Kidney (tissue), 13 donors: ENCODE measurements at regions not wholly inside any gene's neighbourhood (a gene's known extent, or its start where the extent isn't known, plus 50 kb on each side); places are given as distances from the start of the nearest gene placed in this dataset.

Experiments used
- DNase-seq, 5 donors: peaks; one replicate each; pipeline ENCODE4 v3.0.0-alpha.2; 2013 to 2020
- FAIRE-seq: peaks from 2 replicates; lab custom pipeline; 2012; peaks lifted over from hg19 to GRCh38; lab: Jason Lieb, UNC
- H3K27ac ChIP-seq, 2 donors: one replicate each; pipeline ENCODE4 v1.7.0; 2013; ENCODE audit warnings: low read depth in 2 of 2, low read length in 2 of 2, inconsistent platforms in 1 of 2
- H3K27me3 ChIP-seq: one replicate; pipeline ENCODE4 v1.7.1; 2013; ENCODE audit warnings: low read length, inconsistent platforms; ENCODE audit not compliant: control insufficient read depth, insufficient read depth
- H3K36me3 ChIP-seq, 3 donors: one replicate each; pipeline versions ENCODE4 v1.7.0 to v1.7.1; 2013; ENCODE audit warnings: low read length in 3 of 3, control low read depth in 1 of 3, inconsistent platforms in 1 of 3; ENCODE audit not compliant: insufficient read depth in 3 of 3, control insufficient read depth in 2 of 3
- H3K4me1 ChIP-seq, 3 donors: one replicate each; pipeline versions ENCODE4 v1.7.0 to v1.7.1; 2013; ENCODE audit warnings: low read length in 3 of 3, inconsistent platforms in 1 of 3, low read depth in 1 of 3; ENCODE audit not compliant: control insufficient read depth in 2 of 3, insufficient read depth in 2 of 3
- H3K4me3 ChIP-seq, 3 donors: one replicate each; pipeline versions ENCODE4 v1.7.0 to v1.8.1; 2013; ENCODE audit warnings: low read length in 3 of 3, control low read depth in 1 of 3, inconsistent platforms in 1 of 3
- H3K9ac ChIP-seq, 3 donors: one replicate each; pipeline versions ENCODE4 v1.7.0 to v1.7.1; 2013; ENCODE audit warnings: low read length in 3 of 3, control low read depth in 1 of 3, inconsistent platforms in 1 of 3
- H3K9me3 ChIP-seq, 3 donors: one replicate each; pipeline versions ENCODE4 v1.7.0 to v1.7.1; 2013; ENCODE audit warnings: low read length in 3 of 3, control low read depth in 1 of 3, inconsistent platforms in 1 of 3; ENCODE audit not compliant: control insufficient read depth in 2 of 3, insufficient read depth in 1 of 3
- intact Hi-C: fragments of 100-400 bp; cut with DNase I; formaldehyde crosslinking; loops from one replicate; pipeline ENCODE4 v1.11.1; 2022
- TF ChIP-seq, protein P1 (sequence below): IDR thresholded peaks from 3 replicates; pipeline ENCODE4 v1.5.1; 2012; ENCODE audit warnings: mild to moderate bottlenecking, moderate library complexity, borderline replicate concordance; ENCODE audit not compliant: insufficient read depth; ENCODE audit errors: extremely low read depth
- donor health status: control.
- donor health status: control.
- donor health status: control.
- donor health status: control.
- donor health status: control.
- donor health status: DM: yes; HTN: yes; CAD: no.
- donor health status: Normal renal cell carcinoma (clear cell type).

DNA sequence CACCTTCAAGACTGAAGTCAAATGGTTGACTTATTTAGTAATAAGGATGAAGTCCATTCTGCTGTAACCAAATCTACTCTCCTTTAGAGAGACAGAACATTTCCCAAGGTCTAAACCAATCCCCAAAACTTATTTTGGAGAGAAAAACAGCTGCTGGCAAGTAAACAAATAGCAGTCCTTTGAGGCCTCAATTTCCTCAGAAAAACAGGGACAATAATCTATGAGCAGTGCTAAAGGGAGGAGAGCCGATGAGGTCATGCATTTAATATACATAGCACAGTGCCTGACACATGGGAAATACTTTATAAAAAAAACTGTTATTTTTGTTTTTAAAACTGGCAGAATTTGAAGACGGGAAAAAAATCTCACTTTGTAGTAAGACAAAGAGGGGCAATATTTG is 526.0 kb downstream of the EPM2A start:
- intact Hi-C loops = no loop called here
- peak in 2 of 5 donors; percentile 38 to 59 for DNase-seq
- FAIRE-seq = no peak

DNA sequence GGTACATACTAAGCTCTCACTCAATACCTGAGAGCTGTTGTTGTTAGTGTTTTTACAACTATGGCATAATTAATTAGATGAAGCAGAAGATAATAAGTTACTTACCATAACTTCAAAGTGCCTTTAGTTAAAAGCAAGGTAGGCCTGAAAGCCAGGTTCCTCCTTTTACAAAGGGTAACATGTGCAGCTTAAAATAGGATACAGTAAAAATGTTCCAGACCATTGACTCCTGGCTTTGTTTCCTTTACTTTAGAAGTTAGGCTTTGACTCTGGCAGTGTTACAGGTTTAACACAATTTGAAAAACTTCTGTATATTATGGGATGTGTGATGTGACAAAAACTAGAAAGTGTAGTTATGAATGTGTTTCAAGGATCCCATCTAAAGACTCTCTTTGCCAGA is 522.5 kb downstream of the EPM2A start:
- no peak overlapping the region for H3K9ac ChIP-seq
- intact Hi-C loops = no loop called here
- H3K9me3 ChIP-seq = no peaks in the 10 kb centered on the region
- peaks cover 0 to 15% (median 5%) of the 10 kb centered on the region in 3 donors for H3K4me1 ChIP-seq
- no peak overlapping the region for H3K4me3 ChIP-seq
- H3K27ac ChIP-seq = no peak overlapping the region
- TF ChIP-seq, protein P1, sequence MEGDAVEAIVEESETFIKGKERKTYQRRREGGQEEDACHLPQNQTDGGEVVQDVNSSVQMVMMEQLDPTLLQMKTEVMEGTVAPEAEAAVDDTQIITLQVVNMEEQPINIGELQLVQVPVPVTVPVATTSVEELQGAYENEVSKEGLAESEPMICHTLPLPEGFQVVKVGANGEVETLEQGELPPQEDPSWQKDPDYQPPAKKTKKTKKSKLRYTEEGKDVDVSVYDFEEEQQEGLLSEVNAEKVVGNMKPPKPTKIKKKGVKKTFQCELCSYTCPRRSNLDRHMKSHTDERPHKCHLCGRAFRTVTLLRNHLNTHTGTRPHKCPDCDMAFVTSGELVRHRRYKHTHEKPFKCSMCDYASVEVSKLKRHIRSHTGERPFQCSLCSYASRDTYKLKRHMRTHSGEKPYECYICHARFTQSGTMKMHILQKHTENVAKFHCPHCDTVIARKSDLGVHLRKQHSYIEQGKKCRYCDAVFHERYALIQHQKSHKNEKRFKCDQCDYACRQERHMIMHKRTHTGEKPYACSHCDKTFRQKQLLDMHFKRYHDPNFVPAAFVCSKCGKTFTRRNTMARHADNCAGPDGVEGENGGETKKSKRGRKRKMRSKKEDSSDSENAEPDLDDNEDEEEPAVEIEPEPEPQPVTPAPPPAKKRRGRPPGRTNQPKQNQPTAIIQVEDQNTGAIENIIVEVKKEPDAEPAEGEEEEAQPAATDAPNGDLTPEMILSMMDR = no peak
- DNase-seq = peak in 2 of 5 donors; percentile 69 to 70
- no peaks in the 10 kb centered on the region for H3K27me3 ChIP-seq
- peak; percentile 13 for FAIRE-seq
- no peaks in the 10 kb centered on the region for H3K36me3 ChIP-seq

More for the DNA sequence above, 526.0 kb downstream of the EPM2A start:
- Histone ChIP-seq H3K4me1 (peaks cover 0 to 15% (median 5%) of the 10 kb centered on the region in 3 donors), H3K9me3 (no peaks in the 10 kb centered on the region), H3K36me3 (no peaks in the 10 kb centered on the region), H3K27ac (no peak overlapping the region), H3K9ac (no peak overlapping the region), H3K27me3 (no peaks in the 10 kb centered on the region), H3K4me3 (no peak overlapping the region)
- TF ChIP-seq, protein P1 = no peak

DNA sequence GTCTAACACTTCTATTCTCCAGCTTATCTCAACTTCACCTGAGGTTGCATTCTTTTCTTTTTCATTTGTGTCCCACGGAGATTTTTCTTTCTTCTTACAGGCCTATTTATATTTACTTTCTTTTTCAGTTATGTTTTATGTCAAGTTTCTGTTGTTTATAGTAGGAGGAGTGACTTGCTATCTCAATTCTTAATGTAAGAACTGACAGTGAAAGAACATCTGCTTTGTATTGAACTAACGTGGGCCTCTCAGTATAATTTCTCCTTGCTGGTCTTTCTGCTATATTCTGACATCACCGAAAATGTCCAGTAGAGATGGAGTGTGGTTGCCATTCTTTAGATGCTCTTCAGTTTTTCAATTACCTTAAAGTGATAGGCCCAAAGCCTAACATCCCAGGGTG is 521.7 kb downstream of the EPM2A start:
- Histone ChIP-seq H3K4me3 (no peak overlapping the region), H3K4me1 (peaks cover 0 to 12% (median 5%) of the 10 kb centered on the region in 3 donors), H3K36me3 (no peaks in the 10 kb centered on the region), H3K9ac (no peak overlapping the region), H3K27me3 (no peaks in the 10 kb centered on the region), H3K27ac (no peak overlapping the region), H3K9me3 (no peaks in the 10 kb centered on the region)
- intact Hi-C loops = no loop called here
- no peak for FAIRE-seq
- TF ChIP-seq, protein P1 = no peak
- no peak for DNase-seq

DNA sequence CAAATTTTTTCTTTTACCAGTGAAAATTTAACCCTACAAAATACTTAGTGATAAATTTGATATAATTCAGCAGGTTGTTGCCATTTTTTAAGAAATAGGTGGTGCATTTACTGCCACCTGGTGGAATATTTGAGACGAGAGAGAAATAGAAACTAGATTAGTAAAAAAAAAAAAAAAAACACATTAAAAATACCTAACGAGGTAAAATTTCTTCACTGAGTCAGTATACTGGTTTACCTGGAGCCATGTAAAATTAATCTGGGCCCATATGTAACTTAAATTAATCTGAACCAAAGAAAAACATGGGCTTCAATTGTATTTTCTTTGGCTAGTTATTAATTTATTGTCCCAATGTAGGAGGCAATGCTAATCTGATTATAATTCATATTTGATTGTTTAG is 520.8 kb downstream of the EPM2A start:
- peak; percentile 83 for FAIRE-seq
- H3K4me1 ChIP-seq = peaks cover 0 to 4% (median 2%) of the 10 kb centered on the region in 3 donors
- intact Hi-C loops = no loop called here
- no peak overlapping the region for H3K27ac ChIP-seq
- TF ChIP-seq, protein P1 = peak; percentile 52
- H3K27me3 ChIP-seq = no peaks in the 10 kb centered on the region
- DNase-seq = peak in 2 of 5 donors; percentile 65 to 77
- no peak overlapping the region for H3K9ac ChIP-seq
- peak overlapping the region in 1 of 3 donors; percentile 27 for H3K4me3 ChIP-seq
- no peaks in the 10 kb centered on the region for H3K36me3 ChIP-seq
- no peaks in the 10 kb centered on the region for H3K9me3 ChIP-seq
